Esophagus muscularis mucosa (tissue), 4 donors: ENCODE measurements at regions not wholly inside any gene's neighbourhood (a gene's known extent, or its start where the extent isn't known, plus 50 kb on each side); places are given as distances from the start of the nearest gene placed in this dataset.

Experiments used
- CTCF ChIP-seq, 3 experiments: fragments of 200-600 bp in 2 of 3; fragments of 450-650 bp in 1 of 3; sonication (generic) in 2 of 3; IDR thresholded peaks; one replicate each; pipeline ENCODE4 v1.5.1; 2017 to 2019; ENCODE audit warnings: antibody characterized with exemption in 3 of 3, mild to moderate bottlenecking in 2 of 3, moderate library complexity in 1 of 3
- EP300 ChIP-seq: sonication (generic); formaldehyde crosslinking; IDR thresholded peaks from one replicate; pipeline ENCODE4 v1.6.1; 2017; ENCODE audit warnings: antibody characterized with exemption
- POLR2A ChIP-seq: fragments of 450-650 bp; IDR thresholded peaks from one replicate; pipeline ENCODE4 v1.6.1; 2017; ENCODE audit warnings: antibody characterized with exemption, moderate library complexity, mild to moderate bottlenecking, low read depth

GRCh38 chr13:44117816-44118215 lies 238.1 kb downstream of the LACC1 start:
- TF ChIP-seq CTCF (IDR thresholded peaks at IDR 0.05) (no peak), EP300 (no peak), POLR2A (no peak)
